Left lung (tissue), 4 donors: ENCODE measurements at regions not wholly inside any gene's neighbourhood (a gene's known extent, or its start where the extent isn't known, plus 50 kb on each side); places are given as distances from the start of the nearest gene placed in this dataset.

Experiments used
- ATAC-seq: fragments of 200-7000 bp; cut with Tn5 transposase; one replicate; pipeline ENCODE4 v1.9.1; 2020; ENCODE audit warnings: moderate library complexity
- DNase-seq, 4 donors: peaks; one replicate each; pipeline ENCODE4 v3.0.0-alpha.2; 2013 to 2020
- H3K27ac ChIP-seq, 2 donors: fragments of 200-600 bp; sonication (generic) in 1 of 2; one replicate each; pipeline versions ENCODE4 v1.5.0 to v1.8.0; 2020 to 2021
- H3K27me3 ChIP-seq, 2 donors: fragments of 200-600 bp; sonication (generic) in 1 of 2; one replicate each; pipeline versions ENCODE4 v1.5.0 to v1.8.0; 2020 to 2021
- H3K36me3 ChIP-seq, 2 donors: fragments of 200-600 bp; sonication (generic) in 1 of 2; one replicate each; pipeline versions ENCODE4 v1.5.0 to v1.8.0; 2020 to 2021
- H3K4me1 ChIP-seq, 2 donors: fragments of 200-600 bp; one replicate each; pipeline ENCODE4 v1.8.0; 2021
- H3K4me3 ChIP-seq, 2 donors: fragments of 200-600 bp; sonication (generic) in 1 of 2; one replicate each; pipeline versions ENCODE4 v1.5.0 to v1.8.0; 2020 to 2021; ENCODE audit warnings: mild to moderate bottlenecking in 1 of 2
- H3K9me3 ChIP-seq, 2 donors: fragments of 200-600 bp; sonication (generic) in 1 of 2; one replicate each; pipeline versions ENCODE4 v1.5.0 to v1.8.0; 2020 to 2021
- CTCF ChIP-seq, 2 donors: fragments of 200-600 bp; sonication (generic) in 1 of 2; IDR thresholded peaks; one replicate each; pipeline versions ENCODE4 v1.5.0 to v1.8.0; 2021; ENCODE audit warnings: antibody characterized with exemption in 2 of 2
- intact Hi-C, 2 donors: fragments of 100-400 bp; cut with DNase I; formaldehyde crosslinking; loops; one replicate each; pipeline versions ENCODE4 v1.11.2 to v1.14.2; 2022
- donor health status: DM: no; HTN: yes; CAD: no.
- donor health status: DM: no; HTN: no; CAD: no.

- no peak for TF ChIP-seq CTCF (IDR thresholded peaks at IDR 0.05)
- Histone ChIP-seq H3K9me3 (no peaks in the 10 kb centered on the region), H3K4me3 (no peak overlapping the region), H3K4me1 (no peaks in the 10 kb centered on the region), H3K36me3 (no peaks in the 10 kb centered on the region), H3K27ac (no peak overlapping the region), H3K27me3 (no peaks in the 10 kb centered on the region)
- ATAC-seq = no peak
- intact Hi-C loops = no loop called here
- peak in 1 of 4 donors; percentile 4 for DNase-seq
These were observed 371.3 kb downstream of the GPM6A start for GRCh38 chr4:175440786-175441185.

- intact Hi-C loops = no loop called here
- Histone ChIP-seq H3K9me3 (no peaks in the 10 kb centered on the region), H3K36me3 (no peaks in the 10 kb centered on the region), H3K27me3 (no peaks in the 10 kb centered on the region), H3K4me1 (no peaks in the 10 kb centered on the region), H3K4me3 (no peak overlapping the region), H3K27ac (no peak overlapping the region)
- no peak for ATAC-seq
- DNase-seq = peak in 1 of 4 donors; percentile 34
- no peak for TF ChIP-seq CTCF (IDR thresholded peaks at IDR 0.05)
These were observed 370.8 kb downstream of the GPM6A start for GRCh38 chr4:175441256-175441655.

GRCh38 chr4:175443547-175443946, 368.5 kb downstream of the GPM6A start:
- no peak for TF ChIP-seq CTCF (IDR thresholded peaks at IDR 0.05)
- Histone ChIP-seq H3K27ac (no peak overlapping the region), H3K27me3 (no peaks in the 10 kb centered on the region), H3K4me1 (no peaks in the 10 kb centered on the region), H3K9me3 (no peaks in the 10 kb centered on the region), H3K4me3 (no peak overlapping the region), H3K36me3 (no peaks in the 10 kb centered on the region)
- intact Hi-C loops = no loop called here
- ATAC-seq (no peak), DNase-seq (no peak)

GRCh38 chr4:175444512-175444911, 367.6 kb downstream of the GPM6A start:
- Histone ChIP-seq H3K27ac (no peak overlapping the region), H3K36me3 (no peaks in the 10 kb centered on the region), H3K27me3 (no peaks in the 10 kb centered on the region), H3K4me1 (no peaks in the 10 kb centered on the region), H3K4me3 (no peak overlapping the region), H3K9me3 (no peaks in the 10 kb centered on the region)
- no peak for DNase-seq
- no peak for TF ChIP-seq CTCF (IDR thresholded peaks at IDR 0.05)
- intact Hi-C loops = no loop called here
- ATAC-seq = no peak

GRCh38 chr4:175447016-175447415, 365.0 kb downstream of the GPM6A start:
- no peak for TF ChIP-seq CTCF (IDR thresholded peaks at IDR 0.05)
- Histone ChIP-seq H3K27me3 (no peaks in the 10 kb centered on the region), H3K9me3 (no peaks in the 10 kb centered on the region), H3K4me1 (no peaks in the 10 kb centered on the region), H3K36me3 (no peaks in the 10 kb centered on the region), H3K27ac (no peak overlapping the region), H3K4me3 (no peak overlapping the region)
- DNase-seq (no peak), ATAC-seq (no peak)
- intact Hi-C loops = no loop called here
